HG03280 (cell line): ENCODE measurements at regions not wholly inside any gene's neighbourhood (a gene's known extent, or its start where the extent isn't known, plus 50 kb on each side); places are given as distances from the start of the nearest gene placed in this dataset.

Experiments used
- ATAC-seq: cut with Tn5 transposase; IDR thresholded peaks from one replicate; pipeline ENCODE4 v1.9.1; 2021; ENCODE audit warnings: mild to moderate bottlenecking, moderate library complexity; ENCODE audit not compliant: unreplicated experiment

- ATAC-seq: no peak
Measured at GRCh38 chr2:225735844-225736243, 336.3 kb downstream of the NYAP2 start.

DNA sequence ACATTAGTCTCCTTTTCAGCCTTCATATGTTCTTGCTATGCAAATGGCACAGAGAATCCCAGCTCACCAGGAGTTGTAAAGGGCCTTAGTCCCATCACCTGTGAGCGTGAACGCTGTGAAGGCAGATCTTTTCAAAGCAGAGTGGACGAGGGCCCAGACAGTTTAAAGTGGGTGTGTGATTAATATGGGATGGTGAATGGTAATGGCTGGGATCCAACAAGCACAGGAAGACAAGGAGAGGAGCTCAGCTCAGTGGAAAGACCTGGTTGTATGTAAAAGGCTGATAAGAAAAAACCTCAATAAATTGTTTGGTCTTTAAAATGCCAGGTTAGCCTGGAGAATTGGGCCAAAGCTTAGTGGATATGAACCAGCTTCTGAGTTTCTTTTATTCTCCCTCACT lies 326.2 kb downstream of the NYAP2 start:
- no peak for ATAC-seq
